ENCODE measurements at regions not wholly inside any gene's neighbourhood (a gene's known extent, or its start where the extent isn't known, plus 50 kb on each side); places are given as distances from the start of the nearest gene placed in this dataset.

DNA sequence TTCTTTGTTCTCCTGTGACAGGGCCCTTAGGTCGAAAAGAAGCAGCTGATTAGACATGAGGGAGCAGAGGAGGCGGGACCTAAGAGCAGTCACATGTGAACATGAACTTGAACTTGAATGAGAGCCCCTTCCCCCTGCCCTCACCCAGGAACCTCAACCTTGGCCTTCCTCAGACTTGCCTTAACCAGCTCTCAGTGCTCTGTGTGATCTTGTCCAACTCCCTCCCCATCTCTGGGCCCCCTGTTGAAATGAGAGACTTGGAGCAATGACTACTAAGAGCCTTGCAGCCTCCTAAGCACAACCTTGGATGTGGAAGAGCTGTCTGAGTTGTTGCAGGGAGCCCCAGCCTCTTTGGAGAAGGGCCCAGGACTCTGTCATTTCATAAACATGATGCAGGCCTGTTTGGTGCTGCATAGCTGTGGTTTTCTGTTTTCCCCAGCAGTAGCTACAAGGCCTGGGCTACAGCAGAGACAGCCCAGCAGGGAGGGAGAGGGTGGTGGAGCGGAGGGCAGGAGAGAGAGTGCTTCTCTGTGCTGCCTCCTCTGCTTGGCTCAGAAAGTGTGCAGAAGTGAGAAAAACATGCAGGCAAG, 123.9 kb upstream of the ZMIZ1 start:
- TF ChIP-seq, protein P1, sequence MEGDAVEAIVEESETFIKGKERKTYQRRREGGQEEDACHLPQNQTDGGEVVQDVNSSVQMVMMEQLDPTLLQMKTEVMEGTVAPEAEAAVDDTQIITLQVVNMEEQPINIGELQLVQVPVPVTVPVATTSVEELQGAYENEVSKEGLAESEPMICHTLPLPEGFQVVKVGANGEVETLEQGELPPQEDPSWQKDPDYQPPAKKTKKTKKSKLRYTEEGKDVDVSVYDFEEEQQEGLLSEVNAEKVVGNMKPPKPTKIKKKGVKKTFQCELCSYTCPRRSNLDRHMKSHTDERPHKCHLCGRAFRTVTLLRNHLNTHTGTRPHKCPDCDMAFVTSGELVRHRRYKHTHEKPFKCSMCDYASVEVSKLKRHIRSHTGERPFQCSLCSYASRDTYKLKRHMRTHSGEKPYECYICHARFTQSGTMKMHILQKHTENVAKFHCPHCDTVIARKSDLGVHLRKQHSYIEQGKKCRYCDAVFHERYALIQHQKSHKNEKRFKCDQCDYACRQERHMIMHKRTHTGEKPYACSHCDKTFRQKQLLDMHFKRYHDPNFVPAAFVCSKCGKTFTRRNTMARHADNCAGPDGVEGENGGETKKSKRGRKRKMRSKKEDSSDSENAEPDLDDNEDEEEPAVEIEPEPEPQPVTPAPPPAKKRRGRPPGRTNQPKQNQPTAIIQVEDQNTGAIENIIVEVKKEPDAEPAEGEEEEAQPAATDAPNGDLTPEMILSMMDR (IDR thresholded peaks at IDR 0.05): no peak
- no peak for TF ChIP-seq ZFX (IDR thresholded peaks at IDR 0.05; ENCODE audit: borderline replicate concordance)

Measured in 22Rv1 (cell line).